GF-D8 (cell line): ENCODE measurements at regions not wholly inside any gene's neighbourhood (a gene's known extent, or its start where the extent isn't known, plus 50 kb on each side); places are given as distances from the start of the nearest gene placed in this dataset.
"Not testable (repeated sequence)": the region's sequence is repeated elsewhere in the genome, so short reads cannot be mapped to it uniquely, and the experiment has no call there.

ENCODE experiments used
- DNase-seq: peaks from one replicate; lab custom pipeline; 2025; lab: John Stamatoyannopoulos, UW

DNA sequence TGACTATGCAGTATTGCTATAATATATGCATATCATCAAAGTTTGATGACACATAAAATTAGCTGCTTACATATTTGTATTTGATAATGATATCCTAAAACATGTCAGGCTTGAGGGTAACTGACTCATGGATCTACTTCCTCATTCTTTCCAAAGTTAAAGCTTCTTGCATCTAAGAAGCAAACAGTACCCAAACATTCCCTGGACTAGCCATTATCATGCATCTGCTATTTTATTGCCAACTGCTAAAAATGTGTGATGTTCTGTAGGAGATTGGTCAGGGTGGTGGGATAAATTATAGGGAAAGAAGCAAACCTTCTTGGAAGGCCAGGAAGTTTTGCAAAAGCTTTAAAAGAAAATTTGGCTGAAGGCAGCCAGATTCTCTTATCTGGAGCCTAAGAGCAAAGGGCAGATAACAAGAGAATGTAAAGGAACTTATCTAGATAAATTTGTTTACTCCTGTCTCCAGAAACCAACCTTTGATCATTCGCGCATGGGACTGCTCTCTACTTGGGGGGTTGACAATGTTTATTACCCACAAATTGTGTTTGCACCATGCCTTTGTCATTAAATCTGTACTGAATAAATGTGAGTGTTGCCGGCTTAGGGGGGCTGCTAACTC lies 604.1 kb upstream of the TLE4 start:
- DNase-seq = no peak

DNA sequence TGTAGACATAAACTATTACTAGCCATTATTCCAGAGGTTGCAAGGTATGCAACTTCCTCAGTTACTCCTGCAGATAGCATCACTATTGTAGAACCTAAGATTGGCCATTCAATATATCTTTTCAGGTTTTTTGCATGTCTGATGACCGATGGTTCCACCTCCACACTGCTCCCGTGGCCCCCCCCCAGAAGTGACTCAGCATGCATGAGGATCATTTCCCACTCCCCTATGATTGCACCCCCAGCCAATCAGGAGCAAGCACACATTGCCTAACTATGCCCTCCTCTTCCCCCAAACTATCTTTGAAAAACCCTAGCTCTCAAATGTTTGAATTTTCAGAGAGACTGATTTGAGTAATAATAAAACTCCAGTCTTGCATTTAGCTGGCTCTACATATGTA lies 601.4 kb upstream of the TLE4 start:
- no peak for DNase-seq

DNA sequence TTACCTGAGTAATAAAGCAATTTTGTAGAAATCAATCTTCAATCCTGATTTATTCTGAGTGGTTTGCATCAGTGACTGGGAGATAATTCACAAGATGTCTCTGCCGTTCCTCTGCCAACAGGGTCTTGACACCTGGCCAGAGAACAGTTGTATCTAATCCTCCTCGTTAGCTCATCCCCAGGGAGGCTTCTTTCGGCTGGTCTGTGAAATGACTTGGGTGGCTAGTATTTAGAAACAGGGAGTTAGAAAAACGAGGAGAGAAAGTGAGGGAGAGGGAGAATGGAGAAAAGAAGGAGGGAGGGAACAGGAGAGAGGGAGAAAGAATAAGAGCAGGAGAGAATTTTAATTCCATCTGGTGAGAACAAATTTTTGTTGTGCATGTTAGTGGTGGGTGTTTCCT lies 600.2 kb upstream of the TLE4 start:
- no peak for DNase-seq

DNA sequence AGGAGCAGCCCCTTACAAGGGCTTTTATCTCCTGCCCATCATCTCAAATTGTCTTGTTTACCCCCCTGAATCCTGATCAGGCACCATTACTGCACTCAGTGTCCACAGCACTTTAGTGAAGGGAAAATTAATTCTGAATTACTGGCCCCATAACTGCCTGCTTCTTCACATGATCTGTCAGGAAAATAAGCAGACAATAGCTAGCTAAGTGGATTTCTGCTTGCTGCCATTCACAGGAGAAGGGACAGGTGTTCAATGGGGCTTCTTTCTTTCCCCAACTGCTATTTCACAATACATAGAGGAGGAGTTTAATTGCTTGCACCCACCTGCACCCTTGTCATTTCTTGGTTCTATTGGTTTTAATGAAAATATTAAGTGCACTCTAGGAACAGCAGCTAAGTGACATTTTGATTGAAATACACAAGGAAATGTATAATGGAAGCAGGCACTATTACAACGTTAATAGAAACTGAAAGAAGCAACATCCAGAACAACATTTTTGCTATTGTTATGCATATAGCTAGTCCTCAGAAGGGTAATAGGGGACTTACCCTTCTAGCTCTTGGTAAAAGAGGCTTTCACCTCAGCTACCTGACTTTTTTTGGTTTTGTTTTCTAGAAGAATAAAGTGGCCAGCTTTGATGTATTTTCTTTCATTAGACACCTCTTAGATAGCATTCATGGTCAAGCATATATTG lies 599.3 kb upstream of the TLE4 start:
- no peak for DNase-seq

DNA sequence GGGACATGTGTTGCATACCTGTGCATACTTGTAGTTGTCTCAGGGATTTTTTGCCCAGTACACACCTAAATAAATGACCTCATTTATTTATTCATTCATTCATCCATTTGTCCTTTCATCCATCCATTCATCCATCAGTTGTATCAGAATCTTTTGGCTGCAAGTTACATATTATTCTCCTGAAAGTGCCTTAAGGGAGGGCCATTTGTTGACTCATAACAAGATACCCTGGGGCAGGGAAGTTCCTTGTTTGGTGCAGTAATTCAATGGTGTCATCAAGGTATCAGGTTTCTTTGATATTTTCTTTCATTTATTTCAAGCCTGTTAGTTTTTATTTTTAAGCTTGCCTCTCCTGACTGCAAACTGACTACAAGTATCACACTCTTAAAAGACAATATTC lies 597.9 kb upstream of the TLE4 start:
- DNase-seq = no peak

DNA sequence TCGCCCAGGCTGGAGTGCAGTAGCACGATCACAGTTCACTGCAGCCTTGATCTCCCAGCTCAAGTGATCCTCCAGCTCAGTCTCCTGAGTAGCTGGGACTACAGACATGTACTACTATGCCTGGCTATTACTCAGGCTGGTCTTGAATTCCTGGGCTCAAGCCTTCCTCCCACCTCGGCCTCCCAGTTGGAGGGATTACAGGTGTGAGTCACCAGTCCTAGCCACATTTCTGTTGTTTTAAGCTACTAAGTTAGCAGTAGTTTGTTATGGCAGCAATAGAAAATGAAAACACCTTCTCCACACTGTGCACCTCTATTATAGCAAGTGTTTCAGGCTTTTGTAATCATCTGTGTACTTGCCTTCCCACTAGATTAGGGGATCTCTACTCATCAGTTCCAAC lies 588.9 kb upstream of the TLE4 start:
- no peak for DNase-seq

DNA sequence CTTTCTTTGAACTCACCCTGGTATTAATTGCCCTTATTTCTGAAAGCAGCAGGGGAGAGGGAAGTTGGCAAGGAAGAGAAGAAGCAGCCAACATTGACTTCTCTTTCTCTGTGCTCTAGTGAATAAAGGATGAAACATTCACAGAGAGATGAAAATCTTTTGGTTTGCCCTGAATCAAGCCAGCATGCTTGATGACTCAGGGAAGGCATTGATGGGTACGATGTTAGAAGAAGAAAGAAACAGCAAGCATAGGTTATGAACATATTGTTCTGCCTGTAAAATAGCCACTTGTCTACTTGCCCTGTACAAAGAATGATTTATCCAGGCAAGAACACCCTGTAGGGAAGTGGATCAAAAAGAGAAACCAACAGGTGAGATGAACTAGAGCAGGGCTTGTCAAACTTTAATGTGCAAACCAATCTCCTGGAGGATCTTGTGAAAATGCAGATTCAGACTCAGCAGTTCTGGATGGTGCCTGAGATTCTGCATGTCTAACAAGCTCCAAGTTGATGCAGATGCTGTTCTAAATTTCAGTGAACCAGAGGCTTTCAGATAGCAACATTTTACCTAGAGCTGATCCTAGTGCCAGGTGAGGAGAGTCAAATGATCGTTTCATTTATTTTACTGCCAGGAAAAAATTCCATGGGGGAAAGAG lies 586.6 kb upstream of the TLE4 start:
- DNase-seq = no peak

DNA sequence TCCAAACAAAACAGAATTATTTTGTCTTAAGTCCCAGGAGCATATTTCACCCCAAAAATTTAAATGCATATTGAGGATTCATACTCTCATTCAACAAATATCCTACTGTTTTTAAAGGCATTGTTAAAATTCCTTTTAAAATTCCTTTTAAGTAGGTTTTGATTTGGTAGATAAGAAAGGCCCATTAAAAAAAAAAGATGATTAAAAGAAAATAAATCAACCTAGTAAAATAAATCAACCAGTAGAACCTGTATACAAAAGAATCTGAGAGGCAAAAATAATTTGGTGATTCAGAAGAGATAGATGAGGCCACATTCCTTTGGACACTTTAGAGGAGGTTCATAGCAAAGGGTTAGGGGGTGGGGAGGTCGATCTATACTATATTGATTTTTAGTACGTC lies 585.3 kb upstream of the TLE4 start:
- no peak for DNase-seq

DNA sequence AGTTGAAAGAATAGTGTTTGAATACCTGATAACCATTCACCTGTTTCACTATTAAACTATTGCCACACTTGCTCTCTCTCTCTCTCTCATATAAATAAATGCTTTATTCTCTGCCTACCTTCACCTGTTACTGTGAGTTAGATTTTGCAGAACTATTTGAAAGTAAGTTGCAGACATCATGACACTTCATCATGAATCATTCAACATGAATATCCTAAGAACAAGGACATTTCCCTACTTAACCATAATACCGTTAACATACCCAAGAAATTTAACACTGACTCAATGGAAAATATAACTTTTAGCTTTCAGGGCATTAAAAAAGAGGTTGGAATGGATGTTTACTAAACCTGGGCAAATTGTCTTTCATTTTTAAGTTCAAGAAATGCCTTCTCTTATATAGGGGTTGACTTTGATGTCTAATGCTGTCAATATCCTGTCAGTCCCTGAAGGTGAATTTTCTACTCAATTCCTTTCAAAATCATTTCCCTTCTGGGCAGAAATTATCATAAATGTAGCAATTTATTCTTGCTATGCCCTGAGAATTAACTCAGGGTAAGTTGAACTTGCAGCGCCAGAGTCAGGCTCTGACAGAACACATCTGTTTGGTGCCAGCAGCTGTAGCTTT lies 582.6 kb upstream of the TLE4 start:
- no peak for DNase-seq

DNA sequence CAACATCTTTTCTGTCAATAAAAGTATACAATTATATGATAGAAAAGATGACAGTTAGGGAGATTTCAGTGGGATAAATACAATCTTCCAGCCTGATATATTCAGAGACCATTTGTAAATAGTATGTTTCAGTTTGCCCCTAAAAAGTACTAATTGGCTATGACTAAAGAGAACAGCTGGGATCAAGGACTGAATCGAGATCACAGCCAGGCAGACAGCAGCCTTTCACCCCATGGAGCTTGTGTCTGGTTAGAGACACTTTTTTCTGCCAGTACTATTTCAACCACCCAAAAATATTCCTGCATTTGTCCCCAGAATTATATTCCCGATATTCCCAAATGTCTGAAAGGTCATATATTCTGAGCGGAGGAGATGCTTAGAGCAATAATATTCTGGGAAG lies 577.3 kb upstream of the TLE4 start:
- DNase-seq = no peak

DNA sequence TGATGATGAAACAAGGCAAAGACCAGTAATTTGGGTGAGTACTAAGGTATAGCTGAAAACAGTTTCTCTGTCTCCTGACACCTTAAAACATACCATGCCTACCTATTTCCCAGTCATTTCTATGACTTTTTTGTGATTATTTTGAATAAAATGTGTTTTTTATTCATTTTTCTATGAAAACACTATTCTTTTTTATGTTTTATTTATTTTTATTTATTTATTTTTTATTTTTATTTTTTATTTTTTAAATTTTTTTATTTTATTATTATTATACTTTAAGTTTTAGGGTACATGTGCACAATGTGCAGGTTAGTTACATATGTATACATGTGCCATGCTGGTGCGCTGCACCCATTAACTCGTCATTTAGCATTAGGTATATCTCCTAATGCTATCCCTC lies 576.8 kb upstream of the TLE4 start:
- not testable (repeated sequence) for DNase-seq

DNA sequence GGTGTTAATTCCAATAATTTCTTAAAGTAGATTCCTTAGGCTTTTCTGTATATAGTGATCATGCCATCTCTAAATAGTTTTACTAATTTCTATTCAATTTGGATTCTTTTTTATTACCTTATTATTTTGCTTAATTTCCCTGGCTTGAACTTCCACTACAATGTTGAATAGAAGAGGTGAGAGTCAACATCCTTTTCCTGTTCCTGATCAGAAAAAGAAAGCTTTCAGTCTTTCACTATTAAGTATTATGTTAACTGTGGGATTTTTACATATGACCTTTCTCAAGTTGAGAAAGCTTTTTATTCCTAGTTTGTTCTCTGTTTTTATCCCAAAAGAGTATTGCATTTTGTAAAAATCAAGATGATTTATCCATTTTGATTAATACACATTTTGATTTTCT lies 574.5 kb upstream of the TLE4 start:
- DNase-seq = no peak

DNA sequence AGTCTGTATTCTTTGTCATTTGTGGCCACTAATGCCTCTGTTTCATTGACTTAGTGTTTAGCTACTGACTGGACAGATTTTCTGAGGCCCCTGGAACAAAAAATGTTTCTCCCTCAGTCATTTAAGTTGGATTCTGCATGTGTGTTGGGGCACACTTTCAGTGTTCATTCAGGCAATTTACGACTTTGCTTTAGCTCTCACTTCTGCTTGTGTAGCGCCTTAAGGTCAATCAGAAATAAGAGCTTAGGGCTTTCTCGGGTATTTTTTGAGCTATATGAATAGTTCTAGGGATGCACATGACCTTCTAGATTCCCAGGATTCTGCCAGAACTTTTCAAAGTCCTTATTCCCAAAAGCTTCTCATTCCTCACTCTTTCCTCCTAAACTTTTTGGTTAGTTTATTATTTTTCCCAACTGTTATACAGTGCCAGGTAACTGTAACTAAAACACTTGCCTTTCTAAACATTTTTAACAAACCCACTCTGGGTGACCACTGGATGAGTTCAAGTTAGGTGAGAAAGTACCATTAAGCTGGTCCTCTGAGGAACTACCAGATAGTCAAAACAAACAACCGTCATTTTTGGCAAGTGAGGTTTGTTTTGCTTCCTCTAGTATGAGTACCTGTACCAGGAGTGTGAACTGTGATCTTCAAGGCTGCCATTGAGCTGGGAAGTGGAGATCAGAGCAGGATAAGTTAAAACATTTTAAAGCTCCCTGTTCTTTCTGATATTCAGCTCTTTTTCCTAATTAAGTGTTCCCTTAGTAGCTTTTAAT lies 571.3 kb upstream of the TLE4 start:
- DNase-seq = no peak

DNA sequence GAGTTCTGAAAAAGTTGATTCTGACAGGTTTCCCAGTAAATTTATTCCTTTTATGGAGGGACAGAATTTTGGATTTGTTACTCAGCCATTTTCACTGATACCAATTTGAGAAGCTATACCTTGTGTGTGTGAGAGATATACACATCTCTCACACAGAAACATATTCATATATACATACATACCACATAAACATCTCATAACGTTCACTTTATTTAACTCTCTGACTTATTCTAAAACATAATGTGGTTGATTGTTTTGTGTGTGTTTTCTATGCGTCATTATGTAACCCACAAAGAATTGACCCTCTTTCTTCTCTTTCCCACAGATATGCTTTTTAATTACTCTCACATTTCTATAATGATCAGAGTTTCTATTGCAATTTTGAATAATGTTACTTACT lies 570.8 kb upstream of the TLE4 start:
- DNase-seq = no peak

DNA sequence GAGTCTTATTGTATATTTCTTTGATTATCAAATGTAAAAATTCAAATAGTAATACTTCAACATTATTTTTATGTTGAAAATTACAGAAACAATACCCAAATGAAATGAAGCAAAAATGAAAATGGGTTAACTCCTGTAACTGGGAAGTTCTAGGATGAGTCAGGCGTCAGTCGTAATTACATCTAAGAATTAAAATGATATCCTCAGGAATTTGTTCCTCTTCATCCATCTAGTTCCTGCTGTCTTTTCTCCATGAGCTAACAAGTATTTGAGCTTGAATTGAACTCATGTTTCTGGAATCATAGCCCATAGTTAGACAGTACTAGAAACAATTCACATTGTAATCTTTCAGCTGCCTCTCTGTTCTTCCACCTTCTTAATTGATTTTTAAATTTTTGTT lies 568.3 kb upstream of the TLE4 start:
- DNase-seq = no peak

DNA sequence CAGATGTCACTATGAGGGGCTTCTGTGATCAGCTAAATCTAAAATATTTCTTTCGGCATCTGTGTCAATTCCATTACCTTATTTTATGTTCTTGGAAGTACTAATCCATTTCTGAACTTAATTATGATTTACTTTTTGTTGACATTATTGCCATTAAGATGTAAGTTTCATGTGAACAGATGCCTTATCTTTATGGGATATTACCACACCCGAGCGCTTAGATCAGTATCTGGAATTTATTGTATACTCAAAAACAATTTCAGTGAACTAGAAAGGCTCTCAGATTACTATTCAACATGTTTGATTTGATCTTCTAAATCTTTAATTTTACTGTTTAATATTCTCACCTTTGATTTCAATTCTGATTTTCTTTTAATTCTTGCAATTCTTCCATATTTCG lies 567.7 kb upstream of the TLE4 start:
- DNase-seq = no peak

DNA sequence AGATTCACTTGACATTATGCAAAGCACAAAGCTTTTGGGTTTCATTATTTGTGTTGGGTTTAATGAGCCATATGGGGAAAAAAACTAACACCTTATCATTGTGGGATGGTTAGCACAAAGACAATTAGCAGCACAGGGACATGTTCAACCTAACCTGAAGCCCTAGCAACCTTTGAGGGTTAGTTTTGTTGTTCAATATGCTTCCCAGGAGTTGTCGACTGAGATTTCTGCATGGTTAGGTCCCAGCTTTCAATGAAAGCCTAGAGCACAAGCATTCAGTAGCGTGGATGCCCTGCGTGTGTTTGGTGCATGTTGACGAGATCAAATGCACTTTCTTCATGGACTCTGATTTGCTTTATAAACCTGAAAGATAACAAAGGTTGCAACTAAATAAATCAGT lies 565.2 kb upstream of the TLE4 start:
- no peak for DNase-seq

DNA sequence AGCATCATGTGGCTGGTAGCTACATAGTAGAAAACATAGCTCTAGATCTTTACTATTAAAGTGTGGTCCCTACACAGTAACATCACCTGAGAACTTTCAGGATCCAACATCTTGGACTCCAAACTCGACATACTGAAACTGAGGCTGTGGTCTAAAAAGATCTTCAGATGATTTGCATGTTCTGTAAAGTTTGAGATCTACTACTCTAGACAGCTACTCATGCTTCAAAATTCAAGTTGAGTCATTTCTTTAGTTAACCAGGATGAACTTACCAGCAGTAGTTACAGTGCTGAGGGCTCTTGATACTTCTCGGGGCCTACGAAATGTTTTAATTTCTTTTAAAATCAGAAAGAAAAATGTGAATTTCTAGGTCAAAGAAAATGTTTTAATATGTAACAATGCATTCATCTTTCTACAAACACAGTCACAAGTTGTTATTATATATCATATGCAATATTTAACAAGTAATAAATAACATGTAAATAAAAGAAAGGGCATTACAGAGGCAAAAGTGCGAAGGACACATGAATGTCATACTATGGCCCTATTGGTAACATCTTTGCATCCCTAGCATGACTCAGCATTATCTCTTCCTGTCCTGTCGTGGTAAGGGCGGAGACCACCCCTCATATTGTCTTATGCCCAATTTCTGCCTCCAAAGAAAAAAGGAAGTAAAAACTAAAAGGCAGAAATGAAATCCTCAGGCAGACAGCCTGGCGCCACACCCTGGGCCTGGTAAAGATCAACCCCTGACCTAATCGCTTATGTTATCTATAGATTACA lies 563.9 kb upstream of the TLE4 start:
- no peak for DNase-seq

DNA sequence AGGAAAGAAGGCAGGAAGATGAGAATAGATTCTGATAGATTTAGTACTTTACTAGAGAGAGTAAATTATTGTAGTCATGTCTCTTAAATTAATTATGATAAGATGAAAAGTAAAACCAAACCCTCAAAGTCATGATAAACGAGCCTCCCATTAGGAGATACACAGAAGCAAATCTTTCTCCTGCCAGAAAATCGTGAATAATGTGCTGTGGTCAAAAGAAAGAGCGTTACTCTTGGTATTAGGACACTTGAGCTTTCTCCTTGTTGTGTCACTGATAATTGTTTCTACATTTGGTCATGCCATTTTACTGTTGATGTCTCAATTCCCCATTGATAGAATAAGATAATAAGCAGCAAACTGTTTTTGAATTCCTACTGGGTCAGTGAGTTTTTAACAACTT lies 562.8 kb upstream of the TLE4 start:
- no peak for DNase-seq

DNA sequence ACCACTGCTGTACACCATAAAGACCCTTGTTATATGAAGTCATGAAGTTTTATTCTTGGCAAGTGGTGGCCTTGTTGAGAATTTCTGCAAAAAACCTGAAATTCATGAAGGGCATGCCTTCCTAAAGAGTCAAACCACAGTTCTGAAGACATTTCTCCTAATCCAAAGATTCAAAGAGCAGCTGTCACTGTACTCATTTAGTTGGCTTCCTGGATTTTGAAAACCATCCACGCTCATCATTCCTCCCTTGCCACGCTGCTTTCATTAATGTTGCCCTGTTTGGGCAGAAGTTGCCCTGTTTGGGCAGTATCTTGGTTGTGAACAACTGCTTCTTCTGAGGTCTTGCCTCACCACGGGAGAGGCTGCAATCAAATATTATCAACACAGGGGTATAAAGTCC lies 560.3 kb upstream of the TLE4 start:
- no peak for DNase-seq

DNA sequence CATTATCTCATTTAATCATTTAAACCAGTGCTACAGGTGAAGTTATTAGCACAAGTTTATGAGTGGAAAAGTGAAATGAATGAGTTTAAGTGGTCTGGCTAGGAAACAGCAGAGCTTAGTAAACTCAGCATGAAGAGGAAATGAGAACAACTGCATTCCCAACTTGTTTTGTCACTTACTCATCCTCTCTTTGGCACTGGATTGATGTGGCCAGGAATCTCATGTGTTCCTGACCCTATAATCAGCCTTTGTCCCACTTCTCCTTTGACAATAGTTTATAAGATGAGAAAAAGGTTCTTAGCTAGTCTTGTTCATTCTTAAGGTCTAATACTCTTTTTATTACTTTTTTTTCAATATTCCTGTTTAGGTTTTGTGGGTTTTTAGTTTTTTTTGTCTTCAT lies 559.2 kb upstream of the TLE4 start:
- DNase-seq = no peak
